ENCODE measurements at regions not wholly inside any gene's neighbourhood (a gene's known extent, or its start where the extent isn't known, plus 50 kb on each side); places are given as distances from the start of the nearest gene placed in this dataset.

DNA sequence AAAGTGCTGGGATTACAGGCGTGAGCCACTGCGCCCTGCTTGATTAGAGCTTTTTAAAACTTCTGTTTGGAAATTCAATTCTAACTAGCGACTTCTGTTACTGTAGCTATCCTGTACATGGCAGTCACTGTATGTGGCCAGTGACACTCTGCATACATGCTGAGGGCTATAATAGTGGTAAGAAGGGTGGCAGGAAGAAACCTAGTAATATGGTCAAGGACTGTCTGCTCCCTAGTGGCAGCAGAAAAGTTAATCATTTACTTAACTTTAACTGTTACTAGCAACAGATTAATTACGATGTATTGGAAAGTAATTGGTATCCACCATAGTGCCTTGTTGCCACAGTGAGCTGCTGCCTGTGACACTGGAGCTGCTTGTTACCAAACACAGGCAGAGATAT is 149.0 kb downstream of the KITLG start:
- Mint-ChIP-seq H3K27ac (no peak overlapping the region), H3K4me3 (no peak overlapping the region), H3K4me1 (ENCODE audit: low read depth) (peaks cover 3% of the 10 kb centered on the region), H3K36me3 (ENCODE audit: low read depth) (no peaks in the 10 kb centered on the region), H3K9me3 (no peaks in the 10 kb centered on the region), H3K27me3 (ENCODE audit: low read depth) (no peaks in the 10 kb centered on the region)

DNA sequence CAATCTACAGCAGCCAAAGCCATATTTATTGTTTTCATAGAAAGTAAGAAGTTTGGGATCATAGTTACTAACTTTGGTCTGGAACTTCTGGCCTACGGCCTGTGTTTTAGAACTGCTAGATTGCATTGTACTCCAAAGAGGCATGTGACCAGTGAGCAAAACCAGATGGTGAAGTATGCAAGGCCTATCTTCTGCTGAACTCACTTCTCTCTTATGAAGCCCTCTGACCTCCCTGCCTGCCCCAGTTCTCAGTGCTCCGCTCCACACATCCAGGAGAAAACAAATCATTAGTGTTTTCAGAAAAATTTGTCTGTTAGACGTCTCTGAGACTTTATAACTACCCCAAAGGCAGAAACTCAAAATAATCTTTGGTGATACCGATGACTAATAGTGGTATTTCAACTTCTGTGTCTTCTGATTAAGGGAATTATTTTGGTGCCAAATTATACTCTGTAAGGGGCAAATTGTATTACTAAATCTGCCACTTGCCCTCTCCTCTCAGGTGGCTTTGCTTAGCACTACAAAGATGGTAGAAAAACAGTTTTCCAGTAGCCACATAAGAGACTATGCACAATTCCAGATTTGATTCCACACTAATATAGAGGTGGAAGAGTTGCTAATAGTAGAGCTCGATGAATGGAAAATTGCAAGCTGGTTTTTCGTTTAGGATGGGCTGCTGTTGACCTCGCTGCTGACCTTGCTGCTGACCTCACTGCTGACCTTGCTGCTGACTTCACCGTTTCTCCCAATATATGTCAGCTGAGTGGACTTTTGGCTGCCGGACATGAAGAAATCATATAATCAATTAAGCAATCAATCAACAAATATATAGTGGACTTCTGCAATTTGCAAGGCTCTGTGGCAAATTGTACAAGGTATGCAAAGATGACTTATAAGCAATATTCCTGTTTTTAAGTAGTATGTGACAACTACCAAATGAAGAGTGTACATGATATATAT is 147.5 kb downstream of the KITLG start:
- H3K27ac Mint-ChIP-seq, result no peak overlapping the region
- H3K4me3 Mint-ChIP-seq, result no peak overlapping the region
- no peaks in the 10 kb centered on the region for H3K9me3 Mint-ChIP-seq

GRCh38 chr12:88433997-88434703 is 146.1 kb downstream of the KITLG start:
- no peak overlapping the region for H3K27ac Mint-ChIP-seq
- no peaks in the 10 kb centered on the region for H3K27me3 Mint-ChIP-seq (ENCODE audit: low read depth)
- H3K36me3 Mint-ChIP-seq (ENCODE audit: low read depth), result no peaks in the 10 kb centered on the region
- H3K4me1 Mint-ChIP-seq (ENCODE audit: low read depth), result peaks cover 3% of the 10 kb centered on the region
- no peaks in the 10 kb centered on the region for H3K9me3 Mint-ChIP-seq
- H3K4me3 Mint-ChIP-seq, result no peak overlapping the region

More for the DNA sequence above, 147.5 kb downstream of the KITLG start:
- Mint-ChIP-seq H3K27me3 (ENCODE audit: low read depth) (no peaks in the 10 kb centered on the region), H3K4me1 (ENCODE audit: low read depth) (peaks cover 3% of the 10 kb centered on the region), H3K36me3 (ENCODE audit: low read depth) (no peaks in the 10 kb centered on the region)

DNA sequence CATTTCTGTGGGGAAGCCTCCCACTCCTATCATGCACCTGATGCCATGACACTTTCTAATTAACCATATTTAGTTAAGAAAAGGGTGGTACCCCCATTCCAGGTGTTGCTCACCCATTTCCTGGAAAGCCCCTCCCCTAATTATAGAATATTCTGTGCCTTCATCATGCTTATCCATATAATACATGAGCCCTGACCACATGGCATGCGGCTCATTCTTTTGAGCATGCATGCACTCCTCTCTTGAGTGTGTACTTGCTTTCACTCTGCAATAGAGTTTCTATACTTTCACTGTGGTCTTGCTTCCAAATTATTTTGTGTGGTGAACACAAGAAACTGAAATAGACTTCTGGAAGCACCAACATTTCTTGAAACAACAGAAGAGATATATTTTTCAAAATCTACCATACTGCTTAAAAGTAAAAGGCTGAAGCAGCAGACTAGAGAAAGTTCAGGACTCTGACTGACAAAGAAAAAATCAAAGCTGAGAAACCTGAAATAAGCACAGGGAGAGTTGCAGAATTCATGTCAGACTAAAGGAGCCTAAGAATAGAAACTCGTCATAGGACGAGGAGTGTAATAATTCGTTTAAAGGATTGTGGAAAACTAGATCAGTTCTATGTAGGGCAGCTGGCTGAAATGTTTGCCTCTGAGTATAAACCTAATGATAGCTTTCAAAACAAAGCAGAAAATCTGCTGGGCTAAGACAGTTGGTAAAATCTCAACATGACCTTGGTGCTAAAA is 144.8 kb downstream of the KITLG start:
- Mint-ChIP-seq H3K36me3 (ENCODE audit: low read depth) (no peaks in the 10 kb centered on the region), H3K27ac (no peak overlapping the region), H3K9me3 (no peaks in the 10 kb centered on the region), H3K27me3 (ENCODE audit: low read depth) (no peaks in the 10 kb centered on the region), H3K4me1 (ENCODE audit: low read depth) (peaks cover 3% of the 10 kb centered on the region), H3K4me3 (no peak overlapping the region)

DNA sequence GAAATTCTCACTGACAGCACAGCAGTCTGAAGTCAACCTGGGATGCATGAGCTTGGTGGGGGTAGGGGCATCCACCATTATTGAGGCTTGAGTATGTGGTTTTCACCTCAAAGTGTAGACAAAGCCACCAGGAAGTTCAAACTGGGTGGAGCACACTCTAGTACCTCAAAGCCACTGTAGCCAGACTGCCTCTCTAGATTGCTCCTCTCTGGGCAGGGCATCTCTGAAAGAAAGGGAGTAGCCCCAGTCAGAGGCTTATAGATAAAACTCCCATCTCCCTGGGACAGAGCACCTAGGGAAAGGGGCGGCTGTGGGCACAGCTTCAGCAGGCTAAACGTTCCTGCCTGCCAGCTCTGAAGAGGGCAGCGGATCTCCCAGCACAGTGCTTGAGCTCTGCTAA is 143.0 kb downstream of the KITLG start:
- no peak overlapping the region for H3K4me3 Mint-ChIP-seq
- no peak overlapping the region for H3K27ac Mint-ChIP-seq
- no peaks in the 10 kb centered on the region for H3K36me3 Mint-ChIP-seq (ENCODE audit: low read depth)
- H3K9me3 Mint-ChIP-seq, result no peaks in the 10 kb centered on the region
- no peaks in the 10 kb centered on the region for H3K27me3 Mint-ChIP-seq (ENCODE audit: low read depth)
- peaks cover 3% of the 10 kb centered on the region for H3K4me1 Mint-ChIP-seq (ENCODE audit: low read depth)
